GM21528 (cell line): ENCODE measurements at regions not wholly inside any gene's neighbourhood (a gene's known extent, or its start where the extent isn't known, plus 50 kb on each side); places are given as distances from the start of the nearest gene placed in this dataset.
"Not testable (repeated sequence)": the region's sequence is repeated elsewhere in the genome, so short reads cannot be mapped to it uniquely, and the experiment has no call there.

ENCODE experiments used
- ATAC-seq: cut with Tn5 transposase; IDR thresholded peaks from one replicate; pipeline ENCODE4 v1.9.1; 2021; ENCODE audit warnings: mild to moderate bottlenecking, moderate library complexity; ENCODE audit not compliant: unreplicated experiment, low FRiP score

DNA sequence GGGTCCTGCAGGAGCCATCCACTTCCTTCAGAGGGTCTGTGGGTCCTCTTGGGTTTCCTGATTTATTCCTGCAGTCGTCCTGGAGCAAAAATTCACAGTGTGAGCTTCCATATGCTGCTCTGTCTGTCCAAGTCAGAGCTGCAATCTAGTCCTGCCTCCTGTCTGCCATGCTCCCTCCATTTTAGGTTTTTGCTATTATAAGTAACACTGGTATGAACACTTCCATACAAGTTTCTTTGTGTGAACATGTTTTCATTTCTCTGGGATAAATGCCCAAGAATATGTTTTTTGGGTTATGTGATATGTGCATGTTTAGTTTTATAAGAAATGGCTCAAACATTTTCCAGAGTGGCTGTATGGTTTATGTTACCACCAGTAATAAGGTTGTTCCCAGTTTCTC is 188.1 kb downstream of the ACTR3B start:
- no peak for ATAC-seq

DNA sequence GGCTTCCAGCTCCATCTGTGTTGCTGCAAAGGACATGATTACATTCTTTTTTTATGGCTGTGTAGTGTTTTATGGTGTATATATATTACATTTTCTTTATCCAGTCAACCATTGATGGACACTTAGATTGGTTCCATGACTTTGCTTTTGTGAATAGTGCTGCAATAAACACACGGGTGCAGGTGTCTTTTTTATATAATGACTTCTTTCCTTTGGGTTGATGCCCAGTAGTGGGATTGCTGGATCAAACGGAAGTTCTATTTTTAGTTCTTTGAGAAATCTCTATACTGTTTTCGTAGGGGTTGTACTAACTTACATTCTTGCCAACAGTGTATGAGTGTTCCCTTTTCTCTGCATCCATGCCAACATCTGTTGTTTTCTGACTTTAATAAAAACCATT is 189.7 kb downstream of the ACTR3B start:
- ATAC-seq = no peak

DNA sequence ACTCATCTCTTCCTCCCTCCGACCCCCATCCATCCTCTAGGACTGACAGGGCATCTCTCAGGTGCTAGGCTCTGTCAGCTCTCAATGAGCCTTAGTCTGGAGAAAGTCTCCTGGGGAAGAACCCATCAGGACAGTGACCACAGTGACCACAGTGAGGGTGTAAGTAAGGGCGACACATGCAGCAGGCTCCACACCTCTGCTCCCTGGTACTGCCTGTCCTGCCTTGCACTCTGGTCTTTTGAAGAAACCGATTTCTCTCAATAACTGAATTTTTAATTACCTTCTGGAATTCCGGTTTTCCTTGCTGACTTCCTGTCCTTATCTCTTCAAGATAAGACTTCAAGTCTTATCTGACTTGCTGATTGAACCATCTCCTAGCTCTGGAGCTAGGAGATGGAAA is 190.2 kb downstream of the ACTR3B start:
- ATAC-seq = no peak

DNA sequence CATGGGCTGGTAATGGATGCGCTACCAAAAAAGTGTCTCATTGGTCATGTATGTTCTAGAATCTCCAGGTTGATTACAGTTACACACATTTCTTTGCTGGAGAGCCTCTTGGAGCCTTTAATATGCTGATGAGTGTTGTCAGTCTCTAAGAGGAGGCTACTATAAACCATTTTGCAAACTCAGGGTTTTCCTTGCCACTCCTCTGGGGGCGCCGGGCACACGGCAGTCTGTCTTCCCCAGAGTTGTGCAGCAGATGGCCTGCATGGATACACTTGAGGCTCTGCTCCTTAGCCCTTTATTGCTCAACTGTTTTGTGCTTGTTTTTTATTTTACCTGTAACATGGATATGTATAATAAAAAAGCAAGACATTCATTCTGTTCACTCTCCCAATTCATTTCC is 196.5 kb downstream of the ACTR3B start:
- no peak for ATAC-seq

DNA sequence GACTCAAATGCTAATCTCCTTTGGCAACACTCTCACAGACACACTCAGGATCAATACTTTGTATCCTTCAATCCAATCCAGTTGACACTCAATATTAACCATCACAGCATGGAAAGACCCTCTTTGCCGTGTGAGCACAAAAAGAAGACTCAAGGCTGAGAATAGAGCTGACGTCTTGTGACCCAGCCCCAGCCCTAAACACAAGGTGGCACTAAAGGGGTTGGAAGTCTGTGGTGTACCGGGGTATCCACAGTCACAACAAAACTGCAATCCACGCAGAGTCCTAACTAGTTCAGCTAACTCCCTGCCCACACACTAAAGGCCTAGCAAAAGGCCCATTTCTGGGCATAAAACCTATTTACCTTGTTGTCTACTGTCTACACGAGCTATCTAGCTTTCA is 200.1 kb downstream of the ACTR3B start:
- no peak for ATAC-seq

DNA sequence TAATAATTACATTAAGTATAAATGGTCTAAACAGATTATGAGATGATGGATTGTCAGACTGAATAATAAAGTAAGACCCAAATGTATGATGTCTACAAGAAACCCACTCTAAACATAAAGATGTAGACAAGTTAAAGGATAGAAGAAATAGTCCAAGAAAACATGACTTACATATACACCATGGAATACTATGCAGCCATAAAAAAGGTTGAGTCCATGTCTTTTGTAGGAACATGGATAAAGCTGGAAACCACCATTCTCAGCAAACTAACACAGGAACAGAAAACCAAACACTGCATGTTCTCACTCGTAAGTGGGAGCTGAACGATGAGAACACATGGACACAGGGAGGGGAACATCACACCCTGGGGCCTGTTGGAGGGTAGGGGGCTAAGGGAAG is 202.2 kb downstream of the ACTR3B start:
- not testable (repeated sequence) for ATAC-seq

DNA sequence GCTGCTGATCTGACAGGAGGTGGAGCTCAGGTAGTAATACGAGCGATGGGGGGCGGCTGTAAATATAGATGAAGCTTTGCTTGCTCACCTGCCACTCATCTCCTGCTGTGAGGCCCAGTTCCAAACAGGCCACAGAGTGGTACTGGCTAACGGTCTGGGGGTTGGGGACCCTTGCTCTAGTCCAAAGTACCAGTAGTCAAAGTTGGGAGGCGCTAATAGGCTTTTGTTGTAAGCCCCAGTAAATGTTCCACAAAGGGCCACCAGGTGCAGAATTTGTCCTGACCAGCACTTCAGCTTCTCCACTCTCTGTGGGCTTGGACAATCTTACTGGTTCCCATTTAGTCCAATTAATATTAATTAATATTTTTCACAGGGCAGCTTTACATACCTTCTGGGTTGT is 206.6 kb downstream of the ACTR3B start:
- ATAC-seq = no peak

DNA sequence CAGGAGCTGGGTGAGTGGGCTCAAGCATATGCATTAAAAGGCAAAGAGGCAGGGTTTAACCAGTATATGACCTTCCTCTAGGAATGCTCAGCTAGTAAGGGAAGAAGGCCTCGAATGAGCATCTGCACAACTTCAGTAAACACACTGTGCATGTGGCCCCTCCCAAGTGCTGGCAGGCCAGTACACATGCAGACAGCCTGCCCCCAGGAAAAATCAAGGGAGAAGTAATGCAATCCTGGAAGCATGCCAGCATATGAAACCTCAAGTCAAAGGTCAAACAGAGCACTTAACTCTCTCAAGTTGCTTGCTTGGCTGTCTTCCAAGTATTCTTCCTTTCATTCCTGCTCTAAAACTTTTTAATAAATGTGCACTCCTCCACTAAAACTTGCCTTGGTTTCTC is 208.4 kb downstream of the ACTR3B start:
- no peak for ATAC-seq

DNA sequence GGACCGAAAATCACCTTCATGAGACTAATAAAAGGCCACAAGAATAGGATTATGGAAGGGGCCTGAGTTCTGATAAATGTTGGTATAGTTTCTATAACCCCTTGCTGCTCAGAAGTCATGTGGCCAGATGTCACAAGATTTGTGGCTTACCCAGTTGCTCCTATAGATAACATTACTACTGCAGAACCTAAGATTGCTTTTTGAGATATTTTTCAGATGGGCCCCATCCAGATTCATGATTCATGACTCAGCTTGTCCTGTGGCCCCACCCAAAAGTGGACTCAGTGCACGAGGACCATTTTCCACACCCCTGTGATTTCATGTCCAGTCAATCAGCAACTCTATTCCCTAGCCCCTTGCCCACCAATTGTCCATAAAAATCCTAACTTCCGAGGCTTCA is 209.0 kb downstream of the ACTR3B start:
- no peak for ATAC-seq

DNA sequence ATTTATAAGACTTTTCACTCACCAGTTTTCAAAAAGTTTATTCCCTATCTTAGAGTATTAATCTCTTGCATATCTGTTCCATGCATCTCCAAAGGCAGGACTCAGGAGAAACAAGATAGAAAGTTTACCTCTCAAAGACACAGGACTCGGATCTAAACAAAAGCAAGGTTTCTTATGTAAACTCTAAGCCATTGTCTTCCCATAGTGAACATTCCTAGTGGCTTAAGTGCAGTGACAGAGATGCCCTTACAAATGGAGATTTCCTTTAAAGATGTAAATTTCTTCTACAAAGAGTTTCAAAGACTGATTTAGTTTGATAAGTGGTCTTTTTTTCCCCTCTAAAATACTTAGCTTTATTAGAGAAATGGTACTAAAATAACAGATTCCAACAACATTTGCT is 209.8 kb downstream of the ACTR3B start:
- no peak for ATAC-seq

DNA sequence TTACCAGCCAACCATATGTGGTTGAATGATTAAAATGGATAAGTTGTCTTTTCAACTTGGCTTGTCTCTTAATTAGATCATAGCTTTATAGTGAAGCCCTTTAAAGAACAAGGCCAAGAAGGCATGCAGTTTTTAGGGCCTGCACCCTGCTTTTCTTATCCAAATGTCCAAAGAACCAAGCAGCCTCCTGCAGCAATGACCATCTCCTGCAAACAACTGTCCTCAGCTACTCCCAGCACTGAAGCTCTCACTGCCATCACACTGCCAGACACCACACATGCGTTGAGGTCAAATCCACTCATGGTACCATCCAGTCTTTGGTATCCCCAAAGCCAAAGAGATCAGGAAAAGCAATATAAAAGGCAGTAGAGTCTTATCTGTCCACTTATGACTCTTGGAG is 210.3 kb downstream of the ACTR3B start:
- no peak for ATAC-seq

DNA sequence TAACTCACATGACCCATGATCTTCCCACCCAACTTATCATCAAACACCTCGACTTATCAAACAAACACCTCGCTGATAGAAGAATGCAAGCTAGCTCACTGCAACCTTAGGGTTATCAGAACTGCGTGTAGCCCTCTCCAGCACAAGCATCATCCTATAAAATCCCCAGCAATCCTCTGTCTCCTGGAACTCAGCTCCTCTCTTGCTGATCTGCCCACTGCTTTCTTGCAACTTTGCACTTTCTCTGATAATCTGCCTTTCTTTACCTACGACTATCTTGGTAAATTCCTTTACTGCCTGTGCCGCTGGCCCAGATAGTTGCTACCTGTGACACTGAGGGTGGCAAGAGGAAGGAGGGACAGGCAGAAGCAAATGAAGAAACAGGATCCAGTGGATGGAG is 210.9 kb downstream of the ACTR3B start:
- no peak for ATAC-seq

DNA sequence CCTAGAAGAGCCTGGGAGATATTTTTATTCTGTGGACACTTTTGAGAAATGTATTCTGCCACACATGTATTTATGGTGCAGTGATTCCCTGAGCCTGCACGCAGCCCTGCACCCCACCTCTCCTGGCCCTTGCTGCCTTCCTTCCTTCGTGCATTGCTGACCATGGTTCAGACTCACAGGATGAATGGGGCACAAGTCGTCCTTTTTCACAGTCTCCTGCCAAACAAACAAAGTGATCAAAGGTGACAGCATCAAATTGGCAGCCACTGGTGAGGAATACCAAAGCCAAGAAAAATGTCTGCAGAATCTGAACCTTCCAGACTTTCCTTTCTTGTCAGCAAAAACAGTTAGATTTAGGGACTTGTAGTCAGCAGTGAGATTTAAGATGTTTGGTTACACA is 215.0 kb downstream of the ACTR3B start:
- ATAC-seq = no peak

DNA sequence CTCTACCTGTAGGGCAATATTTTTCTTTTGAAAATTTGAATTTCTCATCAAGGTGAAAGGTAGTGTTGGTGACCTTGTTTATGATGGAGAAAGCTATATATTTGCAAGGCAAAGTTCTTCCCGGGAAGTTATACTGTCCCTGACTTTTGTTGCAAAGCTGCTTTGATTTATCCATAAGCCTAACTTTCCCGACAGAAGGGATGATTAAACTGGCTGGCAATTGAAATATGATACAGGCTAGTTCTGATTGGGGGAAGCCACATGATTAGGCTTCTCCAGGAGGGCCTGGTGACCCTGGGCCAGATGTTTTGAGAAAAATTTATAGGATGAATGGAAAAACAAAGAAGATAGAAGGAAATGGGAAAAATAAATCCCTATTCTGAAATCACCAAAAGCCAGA is 215.5 kb downstream of the ACTR3B start:
- ATAC-seq = no peak

DNA sequence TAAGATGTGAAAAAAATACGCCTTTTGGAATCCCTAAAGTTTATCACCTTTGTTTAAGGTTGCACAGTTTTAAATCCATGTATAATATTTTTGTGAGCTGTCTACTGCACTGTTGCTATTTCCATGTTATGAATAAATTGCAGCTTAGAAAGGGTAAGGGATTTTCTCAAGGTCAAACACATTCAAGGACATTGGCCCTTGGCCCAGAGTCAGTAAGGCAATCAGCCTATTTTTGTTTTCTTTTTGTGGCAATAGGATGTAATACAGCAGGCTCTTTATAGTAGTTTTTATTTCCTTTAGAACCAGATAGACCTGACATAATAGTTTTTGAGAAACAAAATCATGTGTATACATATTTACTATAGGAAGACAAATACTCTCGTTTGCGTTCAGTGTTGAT is 219.8 kb downstream of the ACTR3B start:
- ATAC-seq = no peak

DNA sequence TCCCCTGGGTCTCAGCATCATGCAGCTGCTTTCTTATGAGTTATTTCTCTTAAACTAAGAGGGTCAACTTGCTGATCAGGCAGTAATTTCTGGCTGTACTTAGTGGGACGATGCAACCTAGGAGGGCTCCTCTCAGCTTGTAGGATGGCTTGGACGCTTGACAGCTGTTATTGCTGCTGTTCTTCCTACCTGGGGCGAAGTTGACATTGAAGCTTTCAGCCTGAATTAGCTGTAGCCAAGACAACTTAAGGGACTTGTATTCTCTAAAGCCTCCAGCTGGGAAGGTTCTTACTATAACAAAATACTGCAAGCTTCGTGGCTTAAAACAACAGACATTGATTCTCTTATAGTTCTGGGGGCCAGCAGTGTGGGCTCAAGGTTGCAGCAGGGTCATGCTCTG is 224.9 kb downstream of the ACTR3B start:
- no peak for ATAC-seq

DNA sequence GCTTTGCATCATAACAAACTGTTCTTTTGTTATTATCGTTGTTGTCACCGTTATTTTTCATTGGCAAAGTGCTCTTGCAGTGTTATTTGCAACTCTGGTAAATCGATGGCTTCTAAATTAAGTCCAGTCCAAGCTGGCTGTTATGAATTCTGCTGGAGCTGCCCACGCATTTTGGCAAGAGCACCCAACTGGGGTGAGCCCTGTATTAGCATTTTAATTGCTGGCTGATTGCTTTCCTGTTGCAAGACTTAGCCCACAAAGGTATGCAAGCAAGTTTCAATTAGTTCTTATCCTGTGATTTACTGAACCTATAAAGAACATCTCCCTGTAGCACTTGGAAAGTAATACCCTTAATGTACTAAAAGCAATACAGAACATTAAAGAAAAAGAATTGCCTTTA is 226.8 kb downstream of the ACTR3B start:
- no peak for ATAC-seq

DNA sequence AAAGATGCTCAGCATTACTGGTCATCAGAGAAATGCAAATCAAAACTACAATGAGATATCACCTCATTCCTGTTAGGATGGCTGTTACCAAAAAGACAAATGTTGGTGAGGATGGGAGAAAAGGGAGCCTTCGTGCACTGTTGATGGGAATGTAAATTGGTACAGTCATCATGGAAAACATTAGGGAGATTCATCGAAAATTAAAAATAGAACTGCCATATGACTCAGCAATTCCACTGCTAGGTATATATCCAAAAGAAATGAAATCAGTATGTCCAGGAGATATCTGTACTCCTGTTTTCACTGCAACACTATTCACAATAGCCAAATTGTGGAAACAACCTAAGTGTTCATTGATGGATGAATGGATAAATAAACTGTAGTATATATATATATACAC is 228.1 kb downstream of the ACTR3B start:
- ATAC-seq = no peak

DNA sequence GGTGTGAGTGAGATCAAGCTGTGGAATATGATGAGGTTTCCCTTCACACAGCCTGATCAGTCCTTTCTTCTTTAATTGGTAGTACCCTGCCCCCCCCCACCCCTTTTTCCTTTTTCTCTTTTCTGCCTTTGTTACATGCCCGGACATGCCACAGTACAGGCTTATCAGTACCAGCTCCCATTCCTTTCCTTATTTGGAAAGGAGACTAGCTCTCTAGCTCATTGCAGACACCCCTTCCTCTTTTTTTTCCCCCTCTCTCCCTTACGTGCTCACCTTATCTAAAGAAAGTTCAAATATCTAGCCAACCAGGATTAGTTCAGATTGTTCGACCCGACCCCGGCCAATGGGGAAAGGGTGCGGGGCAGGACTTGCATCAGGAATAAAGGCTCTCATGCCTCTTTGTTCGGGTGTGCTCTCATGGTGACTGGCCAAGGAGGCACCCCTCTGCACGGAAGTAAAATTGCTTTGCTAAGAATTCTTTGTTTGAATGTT is 230.4 kb downstream of the ACTR3B start:
- no peak for ATAC-seq

DNA sequence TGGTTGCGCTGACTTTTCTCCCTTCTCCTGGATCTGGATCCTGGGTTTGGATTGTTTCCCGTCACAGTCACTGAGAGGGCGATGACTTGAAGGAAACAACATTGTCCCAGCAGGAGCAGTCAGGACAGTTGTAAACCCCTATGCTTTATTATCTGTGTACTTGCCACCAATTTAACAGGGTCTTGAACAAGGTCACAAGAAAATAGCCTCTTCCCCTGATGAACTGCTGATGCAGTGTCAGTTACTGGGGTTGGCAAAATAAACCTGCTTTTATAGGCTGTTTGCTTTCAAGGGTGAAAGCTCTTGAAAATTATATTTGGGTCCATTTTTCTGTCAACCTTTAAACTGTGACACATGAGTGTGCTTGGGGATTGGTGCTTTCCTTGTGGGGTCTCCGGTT is 238.9 kb downstream of the ACTR3B start:
- ATAC-seq = no peak

DNA sequence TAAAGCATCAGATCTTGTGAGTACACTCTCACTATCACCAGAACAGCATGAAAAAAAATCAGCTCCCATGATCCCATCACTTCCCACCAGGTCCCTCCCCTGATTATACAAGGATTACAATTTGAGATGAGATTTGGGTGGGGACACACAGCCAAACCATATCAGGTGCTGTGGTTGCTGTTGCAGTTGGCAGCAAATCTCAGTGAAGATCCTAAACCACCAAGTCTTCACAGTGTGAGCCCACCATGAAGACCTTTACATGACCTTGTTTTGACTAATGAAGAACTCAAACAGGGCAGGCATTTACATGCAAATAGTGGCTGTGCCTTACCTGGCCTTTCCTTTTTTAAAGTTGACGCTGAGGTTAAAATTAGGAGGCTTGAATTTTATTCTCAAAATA is 242.6 kb downstream of the ACTR3B start:
- no peak for ATAC-seq

DNA sequence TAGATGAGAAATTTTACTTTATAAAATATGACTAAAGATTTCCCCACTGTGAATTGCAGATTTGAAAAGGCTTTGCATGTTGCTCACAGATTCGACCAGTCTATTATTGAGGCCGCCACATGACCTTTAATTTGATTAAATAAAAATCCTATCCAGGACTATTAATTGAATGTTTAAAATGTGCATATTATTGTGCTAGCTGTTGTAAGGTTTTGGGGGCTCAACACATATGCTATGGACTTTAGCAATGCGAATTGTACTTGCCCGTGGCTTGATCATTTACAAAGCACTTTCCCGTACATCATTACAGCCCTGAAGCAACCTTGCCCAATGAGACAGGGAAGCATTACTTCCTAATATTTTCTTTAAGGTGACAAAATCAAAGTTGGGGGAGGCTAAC is 243.0 kb downstream of the ACTR3B start:
- ATAC-seq = no peak

DNA sequence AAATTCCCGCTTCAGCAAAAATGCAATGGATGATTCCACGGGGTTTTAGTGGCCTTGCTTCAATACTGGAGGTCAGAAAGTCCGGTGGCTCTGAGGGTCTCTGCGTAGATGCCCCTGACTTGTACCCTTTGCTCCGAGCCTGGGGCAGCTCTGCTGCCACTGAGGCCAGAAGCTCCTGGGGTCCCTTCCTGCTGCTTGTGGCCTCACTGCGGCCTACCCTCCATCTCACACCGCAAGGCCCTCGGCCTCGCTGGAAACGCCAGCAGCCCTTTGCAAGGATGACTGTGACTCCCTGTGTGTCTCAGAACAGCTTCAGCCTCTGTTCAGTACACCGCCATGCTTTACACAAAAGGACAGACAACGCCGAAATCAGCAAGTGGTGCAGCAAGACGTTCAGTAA is 244.8 kb downstream of the ACTR3B start:
- ATAC-seq = no peak
